EH (cell line): ENCODE measurements at regions not wholly inside any gene's neighbourhood (a gene's known extent, or its start where the extent isn't known, plus 50 kb on each side); places are given as distances from the start of the nearest gene placed in this dataset.
A peak's percentile ranks its signal among the peaks of the same experiment; 100 is the strongest.
"Not testable (repeated sequence)": the region's sequence is repeated elsewhere in the genome, so short reads cannot be mapped to it uniquely, and the experiment has no call there.

Experiments
- DNase-seq: peaks from one replicate; pipeline ENCODE4 v3.0.0-alpha.2; 2015; ENCODE audit warnings: low read depth

- no peak for DNase-seq
Measured at GRCh38 chr2:195537811-195538210, 119.2 kb upstream of the SLC39A10 start.

DNA sequence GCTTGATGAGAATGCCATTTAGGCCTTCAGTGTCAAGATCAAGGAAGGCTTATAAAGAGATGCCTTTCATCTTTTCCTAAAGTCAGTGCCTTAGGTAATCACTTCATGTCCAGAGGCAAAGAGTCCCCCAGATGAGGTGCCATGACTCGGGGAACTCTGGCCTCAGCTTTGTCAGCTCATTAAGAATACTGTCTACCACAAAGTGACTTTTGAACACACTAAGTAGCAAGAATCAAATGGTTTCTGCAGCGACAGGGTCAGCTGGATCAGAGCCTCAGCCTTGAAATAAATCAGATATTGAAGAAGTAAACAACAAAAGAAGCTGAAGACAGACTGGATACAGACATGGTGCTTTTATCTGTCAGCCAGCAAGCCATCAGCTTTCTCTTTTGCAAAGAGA, 120.1 kb upstream of the SLC39A10 start:
- DNase-seq = no peak

DNA sequence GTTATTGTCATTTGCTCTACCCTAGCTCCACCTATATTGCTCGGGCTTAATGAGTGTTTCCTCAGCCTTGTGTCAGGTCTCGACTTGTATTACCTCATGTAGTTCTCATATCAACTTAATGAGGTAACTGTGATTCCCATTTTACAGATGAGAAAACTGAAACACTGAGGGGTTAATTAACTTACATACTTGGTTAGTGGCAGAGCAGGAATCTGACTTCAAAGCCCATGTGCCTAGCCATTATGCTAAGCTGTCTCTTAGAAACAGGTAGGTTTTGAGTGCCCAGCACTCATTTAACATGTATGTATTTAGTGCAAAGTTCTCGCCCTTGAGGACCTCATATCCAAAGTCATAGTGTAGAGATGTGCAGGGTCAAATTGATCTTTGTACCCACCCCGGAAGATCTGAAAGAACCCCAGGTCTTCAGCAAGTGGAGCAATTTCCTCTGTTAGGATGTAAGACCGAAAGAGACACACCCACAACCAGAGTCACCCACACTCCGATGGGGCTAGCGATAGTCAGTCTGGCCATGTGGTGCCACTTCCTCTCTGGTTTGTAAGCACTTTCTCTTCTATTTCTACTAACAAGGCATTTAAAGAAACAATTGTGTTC, 121.0 kb upstream of the SLC39A10 start:
- no peak for DNase-seq

- no peak for DNase-seq
Measured at GRCh38 chr2:195534971-195535370, 122.1 kb upstream of the SLC39A10 start.

DNA sequence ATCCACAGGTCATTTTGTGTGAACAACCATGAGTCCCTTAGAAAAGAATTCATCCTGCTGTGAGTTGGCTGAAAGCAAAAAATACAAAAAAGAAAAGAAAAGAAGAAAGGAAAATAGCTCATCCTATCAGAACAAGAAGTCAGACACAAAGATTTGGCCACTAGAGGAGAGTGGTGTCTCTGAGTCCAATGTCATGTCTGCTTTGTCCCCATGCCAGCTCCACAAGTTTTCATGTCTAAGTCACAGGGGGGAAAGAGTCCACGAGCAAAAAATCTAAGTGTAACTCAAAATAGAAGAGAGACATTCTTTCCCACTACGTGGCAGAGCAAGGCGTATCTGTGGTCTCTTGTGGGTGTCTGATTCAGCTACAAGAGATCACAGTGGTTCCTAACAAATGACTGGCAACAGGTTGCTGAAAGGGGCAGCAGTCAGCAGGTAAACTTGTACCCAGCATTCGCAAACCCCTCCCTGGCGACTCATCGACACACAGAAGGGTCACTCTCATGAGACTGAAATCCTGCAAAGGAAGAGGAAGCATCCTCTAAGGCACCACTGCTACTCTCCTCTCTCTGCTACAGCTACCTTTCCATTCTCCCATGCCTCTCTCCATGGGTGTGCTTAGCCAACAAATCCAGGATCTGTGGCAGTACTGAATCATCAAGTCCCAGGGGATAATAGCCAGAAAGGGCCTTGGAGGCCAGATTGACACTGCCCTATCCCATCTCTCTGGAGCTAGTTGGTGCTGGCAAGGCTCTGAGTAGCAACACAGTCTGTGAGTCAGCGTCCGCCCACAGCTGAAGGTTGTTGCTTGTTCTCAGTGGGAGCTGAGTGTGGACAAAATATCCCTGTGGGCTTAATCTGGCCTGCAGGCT, 123.0 kb upstream of the SLC39A10 start:
- DNase-seq = peak; percentile 95

DNA sequence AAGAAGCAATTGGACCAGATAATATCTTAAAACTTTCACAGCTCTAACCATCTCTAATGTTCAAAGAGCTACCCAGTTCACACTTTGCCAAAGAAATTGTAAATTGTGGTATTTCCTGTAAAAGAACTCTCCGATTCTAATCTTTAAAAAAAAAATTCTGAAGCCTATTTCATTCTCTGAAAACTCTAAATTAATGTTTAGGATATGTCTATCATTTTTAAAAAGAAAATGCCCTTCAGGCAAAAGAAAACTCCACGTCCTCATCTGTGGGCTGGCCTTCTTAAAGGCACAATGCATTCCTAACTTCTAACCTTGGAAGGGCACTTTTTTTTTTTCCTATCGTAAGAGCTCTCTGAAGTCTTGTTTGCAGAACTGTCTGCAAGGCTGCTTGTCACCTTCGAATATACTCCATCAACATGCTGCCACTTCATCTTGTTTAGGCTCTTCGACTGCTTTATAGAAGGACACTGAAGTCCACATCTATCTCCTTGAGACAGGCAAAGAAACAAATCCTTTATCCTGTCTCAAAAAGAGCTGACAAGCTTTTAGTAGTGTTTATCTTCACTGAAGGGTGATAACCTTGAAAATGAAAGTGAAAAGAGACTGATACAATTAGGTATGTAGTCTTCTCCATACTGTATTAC, 124.3 kb upstream of the SLC39A10 start:
- peak; percentile 61 for DNase-seq

DNA sequence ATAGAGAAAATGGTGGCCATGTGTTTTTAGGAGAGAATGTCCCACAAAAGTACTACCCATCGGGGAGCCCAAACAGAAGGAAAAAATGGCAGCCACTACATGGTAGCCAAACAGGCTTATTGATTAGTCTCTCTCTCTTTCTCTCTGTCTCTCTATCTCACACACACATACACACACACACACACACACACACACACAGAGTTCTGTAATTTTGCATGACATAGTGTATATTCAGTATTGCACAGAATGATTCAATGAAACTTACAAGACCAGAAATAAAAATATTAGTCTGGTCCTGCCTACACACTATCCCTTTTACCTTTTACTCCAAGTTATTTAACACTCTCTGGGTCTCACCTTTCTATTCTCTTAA, 124.8 kb upstream of the SLC39A10 start:
- DNase-seq = no peak

GRCh38 chr2:195531754-195532153, 125.3 kb upstream of the SLC39A10 start:
- DNase-seq = no peak

- DNase-seq = not testable (repeated sequence)
Measured at GRCh38 chr2:195523242-195523641, 133.8 kb upstream of the SLC39A10 start.

DNA sequence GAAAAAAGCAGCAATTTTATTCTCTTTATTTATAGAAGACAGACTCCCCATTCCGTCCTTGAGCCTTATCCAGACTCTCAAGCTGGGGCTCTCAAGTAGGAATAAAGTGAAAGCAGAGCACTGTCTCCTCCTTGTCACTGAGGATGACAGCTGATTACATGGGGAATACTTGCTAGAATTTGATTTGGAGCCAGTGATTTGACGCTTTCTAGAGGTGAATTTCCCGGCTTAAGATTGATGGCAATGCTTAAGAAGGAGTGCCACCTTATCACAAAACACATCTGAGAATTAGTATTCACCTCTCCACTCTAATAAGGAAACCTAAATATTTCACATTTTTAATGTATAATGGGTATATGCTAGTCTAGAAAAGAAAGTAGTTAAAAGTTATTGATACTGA, 135.4 kb upstream of the SLC39A10 start:
- DNase-seq = no peak

DNA sequence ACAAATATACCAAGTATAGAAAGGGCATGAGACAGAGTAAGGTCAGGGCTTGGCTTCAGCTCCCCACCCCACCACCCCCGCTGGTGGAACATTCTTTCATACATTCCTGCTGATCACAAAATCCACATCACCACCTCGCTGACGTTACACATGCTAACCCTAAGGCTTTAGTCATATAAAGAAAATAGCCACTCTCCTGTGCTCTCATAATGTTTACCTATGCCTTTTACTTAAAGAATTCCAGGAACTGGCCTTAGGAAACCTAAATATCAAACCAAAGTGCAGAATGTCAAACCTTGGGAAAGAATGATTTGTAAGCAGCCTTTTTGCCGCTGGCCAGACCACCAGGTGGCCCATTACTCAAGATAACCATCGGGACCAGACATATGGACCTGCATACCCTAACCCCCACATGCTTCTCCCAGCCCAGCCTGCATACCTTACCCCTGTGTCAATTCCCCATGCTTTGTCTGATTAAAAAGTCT, 136.3 kb upstream of the SLC39A10 start:
- DNase-seq = peak; percentile 96

DNA sequence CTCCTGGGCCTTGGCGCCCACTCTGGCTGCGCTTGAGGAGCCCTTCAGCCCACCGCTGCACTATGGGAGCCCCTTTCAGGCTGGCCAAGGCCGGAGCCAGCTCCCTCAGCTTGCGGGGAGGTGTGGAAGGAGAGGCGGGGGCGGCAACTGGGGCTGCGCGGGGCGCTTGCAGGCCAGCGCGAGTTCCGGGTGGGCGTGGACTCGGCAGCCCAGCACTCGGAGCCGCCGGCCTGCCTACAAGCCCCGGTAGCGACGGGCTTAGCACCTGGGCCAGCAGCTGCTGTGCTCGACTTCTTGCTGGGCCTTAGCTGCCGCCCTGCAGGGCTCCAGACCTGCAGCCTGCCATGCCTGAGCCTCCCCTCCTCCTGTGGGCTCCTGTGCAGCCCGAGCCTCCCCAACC, 141.5 kb upstream of the SLC39A10 start:
- DNase-seq = no peak

DNA sequence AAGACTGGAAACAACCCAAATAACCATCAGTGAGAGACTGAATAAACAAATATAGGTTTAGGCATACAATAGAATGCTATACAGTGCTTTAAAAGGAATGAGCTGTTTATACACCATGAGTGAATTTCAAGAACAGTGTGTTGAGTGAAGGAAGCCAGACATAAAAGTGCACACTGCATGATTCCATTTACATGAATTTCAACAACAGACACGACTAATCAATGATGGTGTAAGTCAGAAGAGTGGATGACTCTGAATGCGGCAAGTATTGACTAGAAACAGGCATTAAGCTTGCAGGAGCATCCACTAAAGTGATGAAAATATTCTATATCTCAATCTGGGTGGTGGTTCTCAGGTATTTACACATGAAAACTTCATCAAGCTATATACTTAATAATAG, 142.7 kb upstream of the SLC39A10 start:
- DNase-seq = no peak

GRCh38 chr2:195513119-195513518, 143.9 kb upstream of the SLC39A10 start:
- no peak for DNase-seq

DNA sequence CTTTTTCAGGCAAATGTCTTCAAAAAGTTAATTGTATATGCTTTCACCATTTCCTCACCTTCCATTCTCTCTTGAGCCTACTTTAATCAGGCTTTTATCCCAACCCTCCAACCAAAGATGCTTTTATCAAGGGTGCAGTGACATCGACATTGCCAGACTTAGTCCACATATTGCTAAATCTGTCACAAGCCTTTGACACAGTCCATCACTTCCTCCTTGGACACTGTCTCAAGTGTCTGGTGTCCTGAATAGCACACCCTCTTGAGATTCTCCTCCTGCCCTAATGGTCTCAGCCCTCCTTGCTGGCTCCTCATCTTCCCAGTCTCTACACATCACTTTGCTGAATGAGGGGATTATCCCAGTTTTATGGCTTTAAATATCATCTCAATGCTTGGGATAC, 147.5 kb upstream of the SLC39A10 start:
- no peak for DNase-seq

DNA sequence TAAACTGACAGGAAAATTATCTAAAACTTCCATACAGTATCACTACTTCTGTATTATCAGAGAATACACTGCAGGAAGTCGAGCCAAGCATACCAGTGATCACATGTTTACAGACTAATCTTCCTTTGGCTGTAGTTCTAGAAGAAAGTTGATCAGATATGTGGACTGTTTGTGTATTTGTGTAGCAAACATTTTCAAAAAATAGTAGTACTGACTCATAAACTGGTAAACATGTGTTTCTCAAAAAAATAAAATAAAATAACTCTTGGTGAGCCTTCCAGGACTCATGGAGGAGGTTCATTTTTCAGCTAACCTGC, 148.9 kb upstream of the SLC39A10 start:
- DNase-seq = no peak

DNA sequence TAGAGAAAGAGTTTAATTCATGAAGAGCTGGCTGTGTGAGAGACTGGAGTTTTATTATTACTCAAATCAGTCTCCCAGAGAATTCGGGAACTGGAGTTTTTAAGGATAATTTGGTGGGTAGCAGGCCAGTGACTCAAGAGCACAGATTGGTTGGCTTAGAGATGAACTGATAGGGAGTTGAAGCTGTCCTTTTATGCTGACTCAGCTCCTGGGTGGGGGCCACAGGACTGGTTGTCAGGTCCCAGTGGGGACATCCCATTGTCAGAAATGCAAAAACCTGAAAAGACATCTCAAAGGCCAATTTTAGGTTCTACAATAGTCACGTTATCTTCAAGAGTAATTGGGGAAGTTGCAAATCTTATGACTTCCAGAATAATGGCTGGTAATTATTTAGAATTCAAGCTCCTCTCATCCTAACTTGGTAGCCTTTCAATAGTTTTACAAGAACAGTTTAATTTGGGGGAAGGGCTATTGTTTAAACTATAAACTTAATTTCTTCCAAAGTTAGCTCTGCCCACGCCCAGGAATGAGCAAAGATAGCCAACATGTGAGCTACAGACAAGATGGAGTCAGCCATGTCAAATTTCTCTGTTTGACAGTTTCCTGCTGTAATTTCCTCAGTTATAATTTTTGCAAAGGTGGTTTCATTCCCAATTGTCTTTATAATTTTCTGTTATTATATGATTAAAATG, 149.4 kb upstream of the SLC39A10 start:
- no peak for DNase-seq

DNA sequence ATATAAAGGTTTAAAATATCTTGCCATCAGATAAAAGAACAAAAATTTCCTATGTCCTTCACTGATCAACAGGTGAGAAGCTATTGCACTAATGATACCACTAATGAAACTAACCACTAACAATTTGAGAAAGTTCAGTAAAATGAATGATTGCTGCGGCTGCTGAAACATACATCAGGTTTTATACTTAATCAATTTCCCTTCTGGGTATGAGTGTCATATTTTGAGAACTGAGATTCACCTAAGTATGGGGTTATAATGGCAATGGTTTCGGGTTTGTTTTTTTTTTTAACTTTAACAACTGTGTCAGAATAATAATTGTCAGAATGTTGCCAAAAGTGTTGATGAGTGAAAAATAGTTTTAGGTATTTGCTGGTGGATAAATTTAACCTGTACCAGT, 151.3 kb upstream of the SLC39A10 start:
- DNase-seq = no peak

GRCh38 chr2:195503208-195503607, 153.8 kb upstream of the SLC39A10 start:
- DNase-seq = no peak

DNA sequence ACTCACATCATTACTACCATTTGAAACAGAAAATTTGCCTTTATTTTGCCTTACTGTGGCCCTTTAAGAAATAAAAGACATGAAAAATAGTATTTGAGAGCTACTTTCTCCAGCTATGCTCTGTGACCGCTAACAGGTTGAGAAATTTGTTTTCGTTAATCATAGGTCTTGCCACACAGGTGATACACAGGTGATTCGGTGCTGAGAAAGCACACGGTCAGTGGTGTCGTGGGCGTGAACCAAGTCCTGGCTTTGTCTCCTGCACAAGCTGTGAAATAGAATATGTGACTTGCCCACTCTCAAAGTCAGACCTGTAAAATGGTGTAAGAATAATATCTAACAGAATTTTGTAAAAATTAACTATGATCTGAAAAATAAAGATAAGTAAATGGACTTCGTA, 155.3 kb upstream of the SLC39A10 start:
- no peak for DNase-seq

DNA sequence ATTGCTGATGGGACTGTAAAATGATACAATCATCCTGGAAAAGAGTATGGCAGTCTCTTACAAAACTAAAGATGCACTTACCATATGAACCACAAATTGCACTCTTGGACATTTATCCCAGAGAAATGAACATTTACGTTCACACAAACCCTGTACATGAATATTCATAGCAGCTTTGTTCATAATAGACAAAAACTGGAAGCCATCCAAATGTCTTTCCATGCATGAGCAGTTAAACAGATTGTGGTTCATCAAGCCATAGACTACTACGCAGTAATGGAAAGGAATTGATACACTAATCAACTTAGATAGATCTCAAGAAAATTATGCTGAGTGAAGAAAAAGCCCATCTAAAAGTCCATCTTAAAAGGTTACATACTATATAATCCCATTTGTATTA, 156.1 kb upstream of the SLC39A10 start:
- no peak for DNase-seq

DNA sequence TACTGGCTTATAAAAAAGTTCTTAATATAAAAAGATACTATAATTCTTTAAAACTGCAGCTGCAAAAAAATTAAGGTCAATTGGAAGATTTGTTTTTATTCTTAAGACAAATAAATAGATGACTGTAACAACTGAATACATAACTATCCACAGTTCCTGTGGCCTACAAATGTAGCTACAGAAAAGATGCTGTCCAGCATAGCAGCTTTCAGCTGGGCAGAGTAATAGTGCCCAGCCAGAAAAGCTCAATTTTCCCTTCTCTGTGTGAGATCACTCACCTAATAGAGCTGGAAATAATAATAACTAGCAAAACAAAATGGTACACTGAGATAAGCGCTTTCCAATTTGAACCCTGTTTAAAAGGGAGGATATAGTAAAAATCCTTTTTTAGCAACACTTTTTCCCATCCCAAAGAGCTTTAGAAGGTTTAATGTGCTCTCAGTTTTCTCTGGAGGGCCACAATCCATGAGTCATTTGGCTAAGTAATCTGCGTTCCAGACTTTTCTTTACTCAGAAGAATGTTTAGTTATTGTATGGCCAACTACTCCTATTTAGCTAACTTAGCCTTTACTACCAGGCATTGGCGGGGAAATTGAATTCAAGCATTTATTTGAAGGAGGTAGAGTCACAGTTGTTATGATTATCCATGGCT, 158.1 kb upstream of the SLC39A10 start:
- DNase-seq = peak; percentile 66
